Fibroblast of skin of right quadriceps (primary cell): ENCODE measurements at regions not wholly inside any gene's neighbourhood (a gene's known extent, or its start where the extent isn't known, plus 50 kb on each side); places are given as distances from the start of the nearest gene placed in this dataset.
A peak's percentile ranks its signal among the peaks of the same experiment; 100 is the strongest.

Experiments
- DNase-seq: peaks from one replicate; pipeline ENCODE4 v3.0.0-alpha.2; 2013

DNA sequence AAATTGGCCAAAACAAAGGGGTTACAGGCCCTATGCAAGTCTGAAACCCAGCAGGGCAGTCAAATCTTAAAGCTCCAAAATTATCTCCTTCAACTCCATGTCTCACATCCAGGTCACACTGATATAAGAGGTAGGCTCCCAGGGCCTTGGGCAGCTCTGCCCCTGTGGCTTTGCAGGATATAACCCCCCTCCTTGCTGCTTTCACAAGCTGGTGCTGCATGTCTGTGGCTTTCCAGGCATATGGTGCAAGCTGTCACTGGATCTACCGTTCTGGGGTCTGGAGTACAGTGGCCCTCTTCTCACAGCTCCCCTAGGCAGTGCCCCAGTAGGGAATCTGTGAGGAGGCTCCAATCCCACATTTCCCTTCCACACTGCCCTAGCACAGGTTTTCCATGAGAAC lies 519.6 kb downstream of the ETS1 start:
- no peak for DNase-seq

GRCh38 chr11:128066399-128066798 lies 521.0 kb downstream of the ETS1 start:
- no peak for DNase-seq

- peak; percentile 64 for DNase-seq
These were observed 526.0 kb downstream of the ETS1 start for GRCh38 chr11:128061281-128061871.

DNA sequence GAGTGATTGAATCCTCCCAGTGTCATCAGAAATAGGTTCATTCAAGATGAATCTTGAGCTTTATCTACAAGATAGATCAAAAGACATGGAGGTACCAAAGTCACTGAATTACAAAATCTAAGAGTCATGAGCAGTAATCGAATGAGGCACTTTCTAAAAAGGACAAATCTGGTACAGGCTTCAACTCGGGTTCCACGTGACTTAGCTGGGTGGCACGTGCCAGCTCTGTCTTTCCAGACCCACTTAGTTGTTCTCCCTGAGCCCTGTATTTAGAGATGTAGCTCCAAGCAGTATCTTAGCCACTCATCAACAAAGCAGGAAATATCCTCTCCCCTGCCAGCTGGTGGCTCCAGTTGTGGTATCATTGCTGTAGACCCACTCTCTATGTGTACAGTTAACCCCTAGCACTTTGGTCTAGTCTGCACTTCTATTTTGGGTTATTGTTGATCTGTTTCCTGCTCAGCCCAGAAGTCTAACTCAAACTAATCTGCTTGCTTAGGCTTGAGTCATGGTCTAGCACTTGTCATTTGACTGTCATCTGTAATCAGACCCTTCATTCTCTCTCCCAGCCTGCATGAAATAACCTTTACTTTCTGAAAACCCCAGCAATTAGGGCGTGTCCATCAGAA lies 528.7 kb downstream of the ETS1 start:
- DNase-seq: no peak

- DNase-seq: no peak
These were observed 529.5 kb downstream of the ETS1 start for GRCh38 chr11:128057786-128058395.

GRCh38 chr11:128055576-128056217 lies 531.7 kb downstream of the ETS1 start:
- no peak for DNase-seq

DNA sequence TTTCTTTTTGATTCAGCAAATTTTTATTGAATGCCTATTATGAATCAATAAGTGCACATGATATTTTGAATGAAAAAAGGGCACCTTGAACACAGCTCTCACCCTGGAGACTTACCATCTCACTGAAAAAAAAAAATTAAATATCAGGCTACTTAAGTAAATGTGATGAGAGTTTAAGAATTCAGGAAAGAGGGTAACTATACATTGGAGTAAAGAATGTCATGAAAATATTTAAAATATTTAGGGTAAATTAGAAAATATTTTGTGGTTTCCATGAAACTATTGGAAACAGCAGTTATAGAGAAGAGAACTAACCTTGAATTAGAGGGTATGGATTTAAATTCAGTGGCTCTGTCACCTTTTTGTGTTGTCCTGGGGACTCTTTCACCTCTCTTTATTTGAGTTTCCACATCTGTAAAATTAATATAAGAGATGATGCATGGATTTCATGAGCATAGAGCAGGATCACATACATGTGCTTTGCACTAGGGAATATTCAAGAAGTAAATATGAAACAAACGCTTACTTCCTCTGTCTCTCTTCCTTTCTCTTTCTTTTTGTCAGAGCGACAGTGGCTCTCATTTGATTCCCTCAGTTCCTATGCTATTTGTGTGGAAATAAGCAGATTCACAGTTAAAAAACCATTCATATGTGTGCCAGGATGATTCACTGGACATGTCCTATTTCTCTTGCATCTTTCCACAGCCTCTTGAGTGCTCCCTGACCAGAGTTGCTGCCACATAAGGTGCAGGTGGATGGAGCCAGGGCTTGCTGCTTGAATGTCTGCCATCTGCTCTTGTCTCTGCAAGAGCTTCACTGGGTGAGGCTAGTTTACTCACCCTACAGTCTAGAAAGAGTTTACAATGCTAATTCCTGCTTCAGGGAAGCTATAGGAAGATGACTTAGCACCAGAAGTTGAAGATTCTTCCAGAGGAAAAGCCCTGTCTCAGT lies 533.1 kb downstream of the ETS1 start:
- peak; percentile 43 for DNase-seq

- peak; percentile 93 for DNase-seq
These were observed 534.3 kb downstream of the ETS1 start for GRCh38 chr11:128052912-128053641.

DNA sequence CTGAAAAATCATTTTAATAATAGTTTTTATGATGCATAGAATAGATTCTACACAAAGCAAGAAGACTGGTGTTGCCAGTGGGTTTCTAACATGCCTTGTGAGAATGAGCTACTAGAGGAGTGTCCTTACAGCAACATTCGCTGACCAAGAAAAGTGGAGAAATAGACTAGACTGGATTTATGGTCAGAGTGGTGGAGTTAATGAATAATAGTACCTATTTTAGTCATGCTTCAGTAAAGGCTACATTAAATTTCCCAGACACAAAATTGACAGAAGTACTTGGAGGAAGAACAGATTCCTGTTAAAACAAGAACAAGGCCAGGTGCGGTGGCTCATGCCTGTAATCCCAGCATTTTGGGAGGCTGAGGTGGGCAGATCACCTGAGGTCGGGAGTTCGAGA lies 539.2 kb downstream of the ETS1 start:
- no peak for DNase-seq

DNA sequence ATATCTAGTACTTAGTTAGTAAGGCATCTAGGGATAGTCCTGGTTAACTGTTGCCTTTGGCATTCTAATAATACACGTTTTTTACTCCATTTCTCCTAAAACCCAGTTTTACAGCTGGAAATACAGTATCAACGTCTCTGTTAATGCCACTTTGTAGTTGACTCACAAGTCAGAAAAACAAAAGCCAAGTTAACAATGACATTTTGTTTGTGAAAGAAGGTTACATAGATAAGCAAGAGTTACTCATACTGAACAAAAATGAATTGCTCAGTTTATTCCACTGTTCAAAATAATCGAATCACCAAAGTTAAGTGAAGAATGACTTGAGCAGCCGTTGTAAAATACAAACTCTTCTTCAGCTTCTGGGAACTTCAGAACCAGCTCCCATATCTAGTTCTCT lies 540.3 kb downstream of the ETS1 start:
- DNase-seq: no peak

DNA sequence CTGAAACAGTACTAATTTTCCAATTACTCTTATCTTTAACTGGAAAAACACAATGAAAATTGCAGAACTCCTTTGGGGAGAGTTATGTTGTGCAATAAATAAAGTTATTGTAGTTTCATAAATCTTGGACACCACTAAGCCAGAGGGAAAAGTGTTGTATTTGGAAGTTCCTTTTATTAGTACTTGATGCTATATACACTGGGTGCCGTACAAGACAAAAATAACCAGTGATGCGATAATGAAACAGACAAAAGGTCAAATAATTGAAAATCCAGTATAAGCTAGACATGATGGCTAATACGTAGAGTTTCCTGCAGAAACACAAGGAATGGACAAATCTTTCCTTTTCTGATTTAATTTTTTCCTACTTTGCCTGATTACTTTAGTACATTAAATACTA lies 541.1 kb downstream of the ETS1 start:
- no peak for DNase-seq

DNA sequence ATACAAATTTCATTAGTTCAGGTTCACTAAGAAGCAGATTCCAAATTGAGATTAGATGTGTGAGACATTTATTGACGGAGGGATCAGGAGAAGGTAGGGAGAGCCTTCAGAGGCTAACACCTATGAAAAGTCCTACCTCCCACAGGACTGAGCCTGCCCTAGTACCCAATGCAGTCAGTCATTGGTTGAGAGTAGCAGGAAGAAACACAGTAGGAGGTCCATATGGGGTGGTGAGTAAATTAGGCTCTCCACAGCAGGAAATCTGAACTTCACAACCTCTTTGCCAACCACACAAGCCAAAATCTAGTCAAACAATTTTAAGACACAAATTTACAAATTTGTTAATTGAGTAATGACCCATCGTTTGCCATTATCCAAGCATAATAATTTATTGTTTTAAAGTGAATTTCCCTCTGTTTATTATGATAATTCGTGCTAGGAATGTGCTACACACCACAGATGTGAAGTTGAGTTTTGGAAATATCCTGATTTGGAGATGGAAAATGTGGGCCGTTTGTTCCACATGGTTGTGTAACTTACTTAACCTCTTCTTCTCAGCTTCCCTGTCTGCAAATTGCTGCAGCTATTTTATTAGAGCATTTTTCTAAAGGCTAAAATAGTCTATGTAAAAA lies 542.1 kb downstream of the ETS1 start:
- DNase-seq: peak; percentile 57

- DNase-seq: no peak
These were observed 545.0 kb downstream of the ETS1 start for GRCh38 chr11:128042290-128042751.

DNA sequence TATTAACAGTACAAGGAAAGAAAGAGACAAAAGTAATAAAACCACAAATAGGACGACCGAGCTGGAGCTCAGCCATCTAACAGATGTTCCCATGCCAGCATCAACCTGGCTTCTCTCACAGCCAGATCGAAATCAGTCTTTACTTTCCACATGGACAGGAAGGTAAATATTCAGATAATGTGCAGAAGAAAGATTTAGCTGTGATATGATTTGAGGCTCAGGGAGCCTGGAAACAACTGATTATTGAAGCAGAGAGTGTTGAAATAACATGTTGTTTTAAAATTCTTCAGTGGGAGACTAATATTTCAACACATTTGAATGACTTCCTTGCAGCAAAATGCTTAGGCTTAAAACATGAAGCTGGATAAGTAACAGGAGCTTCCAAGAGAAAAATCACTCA lies 546.8 kb downstream of the ETS1 start:
- DNase-seq: peak; percentile 60

DNA sequence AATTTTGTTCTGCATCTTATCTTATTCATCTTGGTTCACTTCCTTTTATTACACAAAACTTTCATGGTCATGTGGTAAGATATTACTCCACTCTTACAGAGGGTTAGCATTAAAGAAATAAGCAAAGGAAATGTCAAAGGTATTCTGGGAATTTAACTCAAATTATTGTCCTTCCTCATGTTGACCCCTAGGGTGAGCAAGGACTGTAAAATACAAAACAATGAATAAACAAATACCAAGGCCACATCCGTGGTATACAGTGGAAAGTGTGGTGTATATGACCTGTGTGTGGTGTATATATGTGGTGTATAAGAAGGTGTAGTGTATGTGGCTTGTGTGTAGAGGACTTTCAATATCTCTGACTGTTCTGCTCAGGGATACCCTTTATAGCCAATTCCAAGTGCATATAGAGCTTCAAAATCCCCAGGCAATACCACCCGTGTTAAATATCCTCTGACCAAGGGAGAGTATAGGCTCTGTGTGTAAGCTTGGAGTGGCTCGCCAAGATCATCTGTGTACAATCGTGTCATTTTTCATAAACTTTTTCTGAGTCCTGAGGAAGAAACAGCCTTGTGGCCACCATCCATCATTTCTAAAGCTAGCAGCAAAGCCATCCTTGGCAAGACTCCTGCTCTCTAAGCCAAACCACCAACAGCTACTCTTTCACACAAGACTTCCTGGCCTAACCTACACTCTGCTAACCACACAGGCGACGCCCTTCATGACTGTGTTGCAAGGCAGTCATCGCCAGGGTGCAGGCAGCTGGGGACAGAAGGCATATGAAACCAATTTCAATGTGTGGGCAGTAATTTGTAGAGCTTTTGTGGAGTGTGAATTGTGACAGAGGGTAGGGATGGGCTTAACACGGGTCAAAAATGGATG lies 548.0 kb downstream of the ETS1 start:
- DNase-seq: peak; percentile 94

GRCh38 chr11:128036556-128037093 lies 550.7 kb downstream of the ETS1 start:
- DNase-seq: no peak

GRCh38 chr11:128036006-128036405 lies 551.4 kb downstream of the ETS1 start:
- DNase-seq: no peak

DNA sequence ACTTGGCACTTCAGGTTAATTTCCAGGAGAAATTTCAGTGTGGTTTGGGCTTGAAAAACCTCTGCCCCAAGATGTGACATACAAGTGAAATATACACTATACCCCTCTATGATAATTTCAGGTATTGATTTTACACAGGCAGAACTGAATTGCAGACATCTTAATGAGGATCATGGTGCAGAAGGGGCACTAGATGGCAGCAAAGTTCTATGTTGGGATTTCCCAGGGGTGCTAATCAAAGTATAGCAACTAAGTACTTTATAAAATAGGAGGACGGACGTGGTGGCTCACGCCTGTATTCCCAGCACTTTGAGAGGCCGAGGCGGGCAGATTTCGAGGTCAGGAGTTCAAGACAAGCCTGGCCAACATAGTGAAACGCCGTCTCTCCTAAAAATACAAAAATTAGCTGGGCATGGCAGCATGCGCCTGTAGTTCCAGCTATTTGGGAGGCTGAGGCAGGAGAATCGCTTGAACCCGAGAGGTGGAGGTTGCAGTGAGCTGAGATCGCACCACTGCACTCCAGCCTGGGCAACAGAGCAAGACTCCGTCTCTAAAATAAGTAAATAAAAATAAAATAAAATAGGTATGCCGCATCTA lies 555.7 kb downstream of the ETS1 start:
- DNase-seq: peak; percentile 72

- no peak for DNase-seq
These were observed 558.1 kb downstream of the ETS1 start for GRCh38 chr11:128029219-128029722.

DNA sequence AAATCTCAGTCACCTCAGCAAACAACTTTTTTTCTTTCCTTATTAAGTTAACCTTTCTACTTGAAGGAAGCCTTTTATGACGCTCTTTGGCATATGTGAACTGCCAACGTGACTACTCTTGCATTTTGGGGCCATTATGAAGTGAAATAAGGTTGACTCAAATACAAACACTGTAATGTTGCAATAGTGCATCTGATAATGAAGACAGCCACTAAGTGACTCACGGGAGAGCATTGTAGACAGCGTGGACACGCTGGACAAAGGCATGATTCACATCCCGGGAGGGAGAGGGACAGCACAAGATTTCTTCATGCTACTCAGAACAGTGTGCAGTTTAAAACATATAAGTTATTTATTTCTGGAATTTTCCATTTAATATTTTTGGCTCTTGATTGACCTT lies 560.8 kb downstream of the ETS1 start:
- DNase-seq: peak; percentile 92
